CD4-positive, alpha-beta T cell treated with Interleukin-15 for 4 hours (primary cell): ENCODE measurements at regions not wholly inside any gene's neighbourhood (a gene's known extent, or its start where the extent isn't known, plus 50 kb on each side); places are given as distances from the start of the nearest gene placed in this dataset.

Experiments used
- DNase-seq: peaks from one replicate; pipeline ENCODE4 v3.0.0-alpha.2; 2020; ENCODE audit warnings: low spot score

GRCh38 chr10:123496996-123497660, 169.0 kb upstream of the GPR26 start:
- no peak for DNase-seq

GRCh38 chr10:123500110-123500509, 166.0 kb upstream of the GPR26 start:
- DNase-seq, result no peak

GRCh38 chr10:123501148-123501547, 165.0 kb upstream of the GPR26 start:
- DNase-seq, result no peak

GRCh38 chr10:123502983-123503382, 163.2 kb upstream of the GPR26 start:
- DNase-seq, result no peak

- DNase-seq, result no peak
These were observed 159.7 kb upstream of the GPR26 start for GRCh38 chr10:123506455-123506854.

GRCh38 chr10:123507298-123507697, 158.9 kb upstream of the GPR26 start:
- DNase-seq, result no peak

- no peak for DNase-seq
These were observed 156.8 kb upstream of the GPR26 start for GRCh38 chr10:123509338-123509737.

GRCh38 chr10:123512901-123513775, 153.0 kb upstream of the GPR26 start:
- DNase-seq, result no peak

- DNase-seq, result no peak
These were observed 152.3 kb upstream of the GPR26 start for GRCh38 chr10:123513870-123514269.

- no peak for DNase-seq
These were observed 151.2 kb upstream of the GPR26 start for GRCh38 chr10:123514996-123515395.

GRCh38 chr10:123515661-123516060, 150.5 kb upstream of the GPR26 start:
- no peak for DNase-seq

- no peak for DNase-seq
These were observed 149.9 kb upstream of the GPR26 start for GRCh38 chr10:123516291-123516690.

- DNase-seq, result no peak
These were observed 148.7 kb upstream of the GPR26 start for GRCh38 chr10:123517426-123517825.

GRCh38 chr10:123517901-123518300, 148.3 kb upstream of the GPR26 start:
- DNase-seq, result no peak

- DNase-seq, result no peak
These were observed 147.4 kb upstream of the GPR26 start for GRCh38 chr10:123518765-123519164.

GRCh38 chr10:123519861-123520260, 146.3 kb upstream of the GPR26 start:
- no peak for DNase-seq

GRCh38 chr10:123521076-123521475, 145.1 kb upstream of the GPR26 start:
- DNase-seq, result no peak

GRCh38 chr10:123521556-123521955, 144.6 kb upstream of the GPR26 start:
- DNase-seq, result no peak

- no peak for DNase-seq
These were observed 143.3 kb upstream of the GPR26 start for GRCh38 chr10:123522702-123523312.

- DNase-seq, result no peak
These were observed 142.3 kb upstream of the GPR26 start for GRCh38 chr10:123523833-123524232.

GRCh38 chr10:123526356-123527064, 139.6 kb upstream of the GPR26 start:
- no peak for DNase-seq

- DNase-seq, result no peak
These were observed 139.0 kb upstream of the GPR26 start for GRCh38 chr10:123527151-123527550.
